ENCODE measurements at regions not wholly inside any gene's neighbourhood (a gene's known extent, or its start where the extent isn't known, plus 50 kb on each side); places are given as distances from the start of the nearest gene placed in this dataset.

- WGBS, 2 donors (ENCODE audit: low coverage in 1 of 2) = 17 to 45% methylated on average over 1 to 2 of the region's 2 CpGs
- intact Hi-C loops (cut with DNase I; ENCODE audit: low total_unique reads) (no loop called here), in situ Hi-C loops (cut with MboI; ENCODE audit: low pct_ligation_motif_present in 1 of 4, low pct_unique_long_range_greater_than_20kb in 1 of 4, low sequenced_read_pairs in 3 of 4) (no loop called here)
Observed at GRCh38 chr2:188092734-188093133, 198.9 kb upstream of the GULP1 start.

GRCh38 chr2:188096910-188097309, 194.8 kb upstream of the GULP1 start:
- Histone ChIP-seq H3K4me3 (no peak overlapping the region), H3K27me3 (no peaks in the 10 kb centered on the region), H3K36me3 (no peaks in the 10 kb centered on the region), H3K27ac (no peak overlapping the region), H3K9me3 (peaks cover 0 to 3% of the 10 kb centered on the region in 2 donors), H3K4me1 (no peaks in the 10 kb centered on the region)
- intact Hi-C loops (cut with DNase I; ENCODE audit: low total_unique reads) (no loop called here), in situ Hi-C loops (cut with MboI; ENCODE audit: low pct_ligation_motif_present in 1 of 4, low pct_unique_long_range_greater_than_20kb in 1 of 4, low sequenced_read_pairs in 3 of 4) (no loop called here)
- WGBS, 2 donors (ENCODE audit: low coverage in 1 of 2) = 71 to 80% methylated on average over 2 to 3 of the region's 3 CpGs
- DNase-seq = no peak
- no peak for TF ChIP-seq EP300 (IDR thresholded peaks at IDR 0.05; ENCODE audit: low read depth)
- no peak for TF ChIP-seq POLR2A (IDR thresholded peaks at IDR 0.05)
- TF ChIP-seq POLR2AphosphoS5 (IDR thresholded peaks at IDR 0.05) = no peak
- TF ChIP-seq CTCF (IDR thresholded peaks at IDR 0.05) = no peak

More at GRCh38 chr2:188092734-188093133, 198.9 kb upstream of the GULP1 start:
- DNase-seq = no peak
- H3K4me3 ChIP-seq = no peak overlapping the region
- TF ChIP-seq EP300 (IDR thresholded peaks at IDR 0.05; ENCODE audit: low read depth) (no peak), CTCF (IDR thresholded peaks at IDR 0.05) (no peak), POLR2A (IDR thresholded peaks at IDR 0.05) (no peak), POLR2AphosphoS5 (IDR thresholded peaks at IDR 0.05) (no peak)
- no peaks in the 10 kb centered on the region for H3K9me3 ChIP-seq
- H3K27ac ChIP-seq = no peak overlapping the region
- H3K27me3 ChIP-seq = no peaks in the 10 kb centered on the region
- H3K4me1 ChIP-seq = no peaks in the 10 kb centered on the region
- no peaks in the 10 kb centered on the region for H3K36me3 ChIP-seq

GRCh38 chr2:188102881-188103280, 188.8 kb upstream of the GULP1 start:
- no peaks in the 10 kb centered on the region for H3K36me3 ChIP-seq
- TF ChIP-seq EP300 (IDR thresholded peaks at IDR 0.05; ENCODE audit: low read depth) (no peak), POLR2A (IDR thresholded peaks at IDR 0.05) (no peak), CTCF (IDR thresholded peaks at IDR 0.05) (no peak), POLR2AphosphoS5 (IDR thresholded peaks at IDR 0.05) (no peak)
- WGBS, 2 donors (ENCODE audit: low coverage in 1 of 2) = 81% methylated on average over 6 of the region's 6 CpGs; no CpG with 5 or more reads in 1 of the 2 donors
- peaks cover 0 to 3% of the 10 kb centered on the region in 2 donors for H3K9me3 ChIP-seq
- no peak overlapping the region for H3K27ac ChIP-seq
- intact Hi-C loops (cut with DNase I; ENCODE audit: low total_unique reads) = no loop called here
- in situ Hi-C loops (cut with MboI; ENCODE audit: low pct_ligation_motif_present in 1 of 4, low pct_unique_long_range_greater_than_20kb in 1 of 4, low sequenced_read_pairs in 3 of 4) = no loop called here
- no peak for DNase-seq
- H3K4me1 ChIP-seq = no peaks in the 10 kb centered on the region
- H3K4me3 ChIP-seq = no peak overlapping the region
- H3K27me3 ChIP-seq = no peaks in the 10 kb centered on the region

GRCh38 chr2:188114014-188114413, 177.7 kb upstream of the GULP1 start:
- in situ Hi-C loops (cut with MboI; ENCODE audit: low pct_ligation_motif_present in 1 of 4, low pct_unique_long_range_greater_than_20kb in 1 of 4, low sequenced_read_pairs in 3 of 4) = no loop called here
- no peak overlapping the region for H3K4me3 ChIP-seq
- no peak overlapping the region for H3K27ac ChIP-seq
- no peaks in the 10 kb centered on the region for H3K27me3 ChIP-seq
- H3K9me3 ChIP-seq = no peaks in the 10 kb centered on the region
- intact Hi-C loops (cut with DNase I; ENCODE audit: low total_unique reads) = no loop called here
- H3K36me3 ChIP-seq = no peaks in the 10 kb centered on the region
- TF ChIP-seq CTCF (IDR thresholded peaks at IDR 0.05) (no peak), POLR2A (IDR thresholded peaks at IDR 0.05) (no peak), EP300 (IDR thresholded peaks at IDR 0.05; ENCODE audit: low read depth) (no peak), POLR2AphosphoS5 (IDR thresholded peaks at IDR 0.05) (no peak)
- 22 to 33% methylated on average over 1 of the region's 1 CpG for WGBS, 2 donors (ENCODE audit: low coverage in 1 of 2)
- no peaks in the 10 kb centered on the region for H3K4me1 ChIP-seq
- no peak for DNase-seq
